ENCODE measurements at regions not wholly inside any gene's neighbourhood (a gene's known extent, or its start where the extent isn't known, plus 50 kb on each side); places are given as distances from the start of the nearest gene placed in this dataset.

- Histone ChIP-seq H3K9me3 (ENCODE audit: low read length) (no peaks in the 10 kb centered on the region), H2AFZ (ENCODE audit: low read length) (no peak overlapping the region), H3K27ac (ENCODE audit: low read depth, low read length, poor library complexity, severe bottlenecking) (no peak overlapping the region), H3K9ac (ENCODE audit: low read length) (no peak overlapping the region), H3K27me3 (ENCODE audit: insufficient read depth, low read length) (no peaks in the 10 kb centered on the region), H3F3A (ENCODE audit: insufficient read depth, low read length) (no peaks in the 10 kb centered on the region), H4K20me1 (ENCODE audit: insufficient read depth, low read length) (no peaks in the 10 kb centered on the region), H3K9me2 (ENCODE audit: low read depth, low read length) (no peaks in the 10 kb centered on the region), H3K4me2 (ENCODE audit: low read length) (no peak overlapping the region), H3K4me1 (ENCODE audit: insufficient read depth, low read length, severe bottlenecking) (no peaks in the 10 kb centered on the region), H3K36me3 (ENCODE audit: insufficient read depth, low read length) (no peaks in the 10 kb centered on the region), H3K79me2 (ENCODE audit: insufficient read depth, low read length) (no peaks in the 10 kb centered on the region), H3K4me3 (ENCODE audit: low read depth, low read length, poor library complexity, severe bottlenecking) (no peak overlapping the region)
- TF ChIP-seq EZH2 (IDR thresholded peaks at IDR 0.05; ENCODE audit: borderline replicate concordance, low read length) = no peak
- TF ChIP-seq, protein P1, sequence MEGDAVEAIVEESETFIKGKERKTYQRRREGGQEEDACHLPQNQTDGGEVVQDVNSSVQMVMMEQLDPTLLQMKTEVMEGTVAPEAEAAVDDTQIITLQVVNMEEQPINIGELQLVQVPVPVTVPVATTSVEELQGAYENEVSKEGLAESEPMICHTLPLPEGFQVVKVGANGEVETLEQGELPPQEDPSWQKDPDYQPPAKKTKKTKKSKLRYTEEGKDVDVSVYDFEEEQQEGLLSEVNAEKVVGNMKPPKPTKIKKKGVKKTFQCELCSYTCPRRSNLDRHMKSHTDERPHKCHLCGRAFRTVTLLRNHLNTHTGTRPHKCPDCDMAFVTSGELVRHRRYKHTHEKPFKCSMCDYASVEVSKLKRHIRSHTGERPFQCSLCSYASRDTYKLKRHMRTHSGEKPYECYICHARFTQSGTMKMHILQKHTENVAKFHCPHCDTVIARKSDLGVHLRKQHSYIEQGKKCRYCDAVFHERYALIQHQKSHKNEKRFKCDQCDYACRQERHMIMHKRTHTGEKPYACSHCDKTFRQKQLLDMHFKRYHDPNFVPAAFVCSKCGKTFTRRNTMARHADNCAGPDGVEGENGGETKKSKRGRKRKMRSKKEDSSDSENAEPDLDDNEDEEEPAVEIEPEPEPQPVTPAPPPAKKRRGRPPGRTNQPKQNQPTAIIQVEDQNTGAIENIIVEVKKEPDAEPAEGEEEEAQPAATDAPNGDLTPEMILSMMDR (IDR thresholded peaks at IDR 0.05; ENCODE audit: low read length) = no peak
Measured at GRCh38 chr5:6048746-6049145, 329.6 kb downstream of the MED10 start.

DNA sequence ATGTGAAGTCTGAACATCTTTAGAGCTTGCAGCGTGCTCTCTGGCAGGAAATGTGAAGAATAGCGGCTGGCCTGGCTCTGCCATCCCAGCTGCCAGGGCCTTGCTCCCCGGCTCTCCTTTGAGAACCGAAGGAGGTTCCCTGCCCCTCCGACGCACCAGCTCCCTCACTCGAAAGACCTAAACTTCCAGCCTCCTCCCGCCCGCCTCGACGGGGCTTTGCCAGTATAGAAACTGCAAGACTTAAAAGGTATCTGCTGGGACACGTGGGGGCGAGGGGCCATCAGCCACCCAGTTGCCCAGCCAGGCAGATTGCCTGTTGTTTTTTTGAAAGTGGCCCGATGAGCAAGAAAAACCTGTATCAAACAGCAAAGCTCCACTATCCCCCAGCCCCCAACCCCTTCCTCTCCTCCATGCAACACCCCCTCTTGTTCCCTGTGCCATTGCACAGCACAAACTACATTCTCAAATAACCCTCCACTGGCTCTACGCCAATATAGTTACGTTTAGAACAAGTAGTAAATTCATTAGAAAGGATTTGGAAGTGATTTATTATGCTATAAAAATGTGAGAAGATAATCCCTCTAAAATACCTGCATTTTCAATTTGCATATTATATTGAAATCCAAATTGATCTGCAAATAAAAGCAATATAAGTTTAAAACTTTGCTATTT, 331.9 kb downstream of the MED10 start:
- Histone ChIP-seq H3K9me2 (ENCODE audit: low read depth, low read length) (no peaks in the 10 kb centered on the region), H3K27me3 (ENCODE audit: insufficient read depth, low read length) (no peaks in the 10 kb centered on the region), H3F3A (ENCODE audit: insufficient read depth, low read length) (no peaks in the 10 kb centered on the region), H3K27ac (ENCODE audit: low read depth, low read length, poor library complexity, severe bottlenecking) (no peak overlapping the region), H2AFZ (ENCODE audit: low read length) (no peak overlapping the region), H3K9me3 (ENCODE audit: low read length) (no peaks in the 10 kb centered on the region), H3K36me3 (ENCODE audit: insufficient read depth, low read length) (no peaks in the 10 kb centered on the region), H3K79me2 (ENCODE audit: insufficient read depth, low read length) (no peaks in the 10 kb centered on the region), H3K9ac (ENCODE audit: low read length) (no peak overlapping the region), H3K4me2 (ENCODE audit: low read length) (no peak overlapping the region), H3K4me3 (ENCODE audit: low read depth, low read length, poor library complexity, severe bottlenecking) (no peak overlapping the region), H3K4me1 (ENCODE audit: insufficient read depth, low read length, severe bottlenecking) (no peaks in the 10 kb centered on the region), H4K20me1 (ENCODE audit: insufficient read depth, low read length) (no peaks in the 10 kb centered on the region)
- TF ChIP-seq, protein P1 (IDR thresholded peaks at IDR 0.05; ENCODE audit: low read length) = no peak
- TF ChIP-seq EZH2 (IDR thresholded peaks at IDR 0.05; ENCODE audit: borderline replicate concordance, low read length) = no peak

DNA sequence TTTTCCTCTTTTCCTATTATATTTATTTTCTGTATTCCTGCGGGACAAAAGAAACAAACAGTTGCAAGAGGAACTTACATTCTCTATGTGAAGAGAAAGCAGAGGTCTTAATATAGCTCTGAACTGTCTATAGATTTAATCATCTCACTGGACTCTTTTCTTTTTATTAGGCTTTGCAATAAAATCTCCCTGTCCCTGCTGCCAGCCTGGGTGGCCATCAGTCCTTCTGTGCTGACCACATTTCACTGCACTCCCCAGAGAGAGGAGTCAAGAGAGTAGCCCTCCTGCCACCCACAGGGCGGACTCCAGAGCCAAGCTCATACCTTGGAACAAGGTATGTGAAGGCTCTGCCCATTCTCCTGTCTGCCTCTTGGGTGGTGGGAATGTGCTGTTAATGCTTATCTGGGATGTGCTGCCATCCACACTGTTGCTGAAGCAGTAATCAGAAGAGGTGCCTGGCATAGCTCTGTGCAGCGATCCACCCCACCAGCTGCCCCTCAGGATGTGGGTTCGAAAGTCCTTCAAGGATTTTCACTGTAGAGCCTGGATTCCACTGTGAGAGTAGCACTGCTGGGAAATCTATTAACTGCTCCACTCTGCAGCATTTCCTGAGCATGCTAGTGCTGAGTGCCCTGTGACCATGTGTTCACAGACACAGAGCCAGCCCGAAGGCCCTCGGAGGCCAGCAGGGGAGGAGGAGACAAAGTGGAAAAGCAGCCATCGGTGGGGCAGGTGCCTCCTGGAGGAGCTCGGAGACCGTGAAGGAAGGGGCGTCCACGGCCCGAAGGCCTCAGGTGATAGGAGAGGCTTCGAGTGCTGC, 334.6 kb downstream of the MED10 start:
- H3K4me2 ChIP-seq (ENCODE audit: low read length) = no peak overlapping the region

More for the DNA sequence above, 334.6 kb downstream of the MED10 start:
- Histone ChIP-seq H3K9ac (ENCODE audit: low read length) (no peak overlapping the region), H4K20me1 (ENCODE audit: insufficient read depth, low read length) (no peaks in the 10 kb centered on the region), H3F3A (ENCODE audit: insufficient read depth, low read length) (no peaks in the 10 kb centered on the region), H3K36me3 (ENCODE audit: insufficient read depth, low read length) (no peaks in the 10 kb centered on the region), H3K4me1 (ENCODE audit: insufficient read depth, low read length, severe bottlenecking) (no peaks in the 10 kb centered on the region), H3K27ac (ENCODE audit: low read depth, low read length, poor library complexity, severe bottlenecking) (no peak overlapping the region), H3K9me2 (ENCODE audit: low read depth, low read length) (no peaks in the 10 kb centered on the region), H3K27me3 (ENCODE audit: insufficient read depth, low read length) (no peaks in the 10 kb centered on the region), H3K9me3 (ENCODE audit: low read length) (no peaks in the 10 kb centered on the region), H3K79me2 (ENCODE audit: insufficient read depth, low read length) (no peaks in the 10 kb centered on the region), H2AFZ (ENCODE audit: low read length) (no peak overlapping the region), H3K4me3 (ENCODE audit: low read depth, low read length, poor library complexity, severe bottlenecking) (no peak overlapping the region)
- TF ChIP-seq EZH2 (IDR thresholded peaks at IDR 0.05; ENCODE audit: borderline replicate concordance, low read length) = no peak
- TF ChIP-seq, protein P1 (IDR thresholded peaks at IDR 0.05; ENCODE audit: low read length) = no peak
